ENCODE measurements at regions not wholly inside any gene's neighbourhood (a gene's known extent, or its start where the extent isn't known, plus 50 kb on each side); places are given as distances from the start of the nearest gene placed in this dataset.

DNA sequence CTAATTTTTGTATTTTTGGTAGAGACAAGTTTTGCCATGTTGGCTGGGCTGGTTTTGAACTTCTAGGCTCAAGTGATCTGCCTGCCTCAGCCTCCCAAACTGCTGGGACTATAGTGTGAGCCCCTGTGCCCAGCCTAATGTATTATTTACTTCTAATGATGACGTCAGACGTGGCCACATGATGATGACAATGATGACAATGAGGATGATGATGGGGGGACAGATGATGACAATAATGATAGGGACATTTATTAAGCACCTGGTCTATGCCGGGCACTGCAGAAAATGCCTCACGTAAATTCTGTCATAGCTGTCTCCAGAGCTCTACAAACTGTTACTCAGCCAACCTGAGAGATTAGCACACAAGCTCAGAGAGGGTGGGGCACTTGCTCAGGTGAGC, 169.3 kb downstream of the SHANK2 start:
- Histone ChIP-seq H3K36me3 (ENCODE audit: control insufficient read depth in 2 of 2, extremely low read depth in 1 of 2, insufficient read depth in 2 of 2, low read length in 2 of 2) (no peaks in the 10 kb centered on the region), H4K20me1 (replicated peaks; ENCODE audit: control insufficient read depth, extremely low read depth, insufficient read depth, low read length) (no peaks in the 10 kb centered on the region), H3K27ac (ENCODE audit: insufficient read depth, low read depth, low read length) (no peak overlapping the region), H3K4me1 (ENCODE audit: control insufficient read depth, extremely low read depth, insufficient read depth, low read length) (no peaks in the 10 kb centered on the region), H3K79me2 (ENCODE audit: control insufficient read depth, insufficient read depth, low read length) (no peaks in the 10 kb centered on the region), H3K9ac (replicated peaks; ENCODE audit: extremely low read depth, insufficient read depth, low read length) (no peak overlapping the region), H3K4me2 (ENCODE audit: insufficient read depth, low read length) (no peak overlapping the region), H3K9me1 (replicated peaks; ENCODE audit: control insufficient read depth, extremely low read depth, insufficient read depth, low read length) (no peaks in the 10 kb centered on the region), H3K9me3 (replicated peaks; ENCODE audit: control insufficient read depth, insufficient read depth, low read length) (no peaks in the 10 kb centered on the region), H3K27me3 (ENCODE audit: control insufficient read depth in 2 of 2, insufficient read depth in 2 of 2, low read length in 2 of 2) (no peaks in the 10 kb centered on the region), H2AFZ (ENCODE audit: low read depth, low read length) (no peak overlapping the region), H3K4me3 (replicated peaks in 1 of 3; ENCODE audit: insufficient read depth in 1 of 3, low read depth in 1 of 3, low read length in 3 of 3) (no peak overlapping the region)
- intact Hi-C loops (cut with micrococcal nuclease), result no loop called here
- FAIRE-seq (no peak), DNase-seq (ENCODE audit: low read depth, low spot score) (no peak)
- CTCF ChIA-PET, result no interaction called here
- dilution Hi-C loops (cut with MboI; ENCODE audit: extremely low pct_ligation_motif_present, low sequenced_read_pairs), result no loop called here
- no TSS peak for BruUV-seq (replicated peaks)
- no peak for TF ChIP-seq GATA2 (IDR thresholded peaks at IDR 0.05; ENCODE audit: insufficient read depth, insufficient read length, low read depth, low read length)
- TF ChIP-seq POLR2A (IDR thresholded peaks at IDR 0.05; ENCODE audit: low read depth, low read length), result no peak
- POLR2A ChIA-PET, result no interaction called here

DNA sequence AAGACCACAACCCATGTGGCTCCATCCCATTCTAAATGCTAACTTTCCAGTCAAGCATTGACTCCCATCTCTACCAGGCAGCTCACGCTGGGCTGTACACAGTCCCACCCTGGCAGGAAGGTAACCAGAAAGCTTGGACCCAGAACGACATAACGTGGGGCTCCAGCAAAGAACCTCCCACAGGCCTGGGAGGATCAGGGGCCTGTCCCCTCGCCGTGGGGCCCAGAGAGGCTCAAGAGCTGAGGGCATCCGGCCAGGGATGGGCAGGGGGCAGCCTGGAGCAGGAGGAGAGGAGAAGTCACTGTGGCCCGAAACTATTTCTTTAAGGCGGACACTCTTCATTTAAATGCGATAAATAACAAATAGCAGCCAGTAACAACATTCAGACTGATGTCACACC, 169.9 kb downstream of the SHANK2 start:
- TF ChIP-seq GATA2 (IDR thresholded peaks at IDR 0.05; ENCODE audit: insufficient read depth, insufficient read length, low read depth, low read length) (no peak), EZH2 (IDR thresholded peaks at IDR 0.05; ENCODE audit: borderline replicate concordance, low read depth, low read length, severe bottlenecking) (no peak), MYC (IDR thresholded peaks at IDR 0.05; ENCODE audit: low read depth, low read length) (no peak), FOS (IDR thresholded peaks at IDR 0.05; ENCODE audit: borderline replicate concordance, insufficient read depth, low read length) (no peak), POLR2AphosphoS5 (IDR thresholded peaks at IDR 0.05; ENCODE audit: insufficient read depth, low read depth, low read length) (no peak), JUN (IDR thresholded peaks at IDR 0.05; ENCODE audit: borderline replicate concordance, insufficient read depth, insufficient read length, low read depth) (no peak)
- TF ChIP-seq, protein P1, sequence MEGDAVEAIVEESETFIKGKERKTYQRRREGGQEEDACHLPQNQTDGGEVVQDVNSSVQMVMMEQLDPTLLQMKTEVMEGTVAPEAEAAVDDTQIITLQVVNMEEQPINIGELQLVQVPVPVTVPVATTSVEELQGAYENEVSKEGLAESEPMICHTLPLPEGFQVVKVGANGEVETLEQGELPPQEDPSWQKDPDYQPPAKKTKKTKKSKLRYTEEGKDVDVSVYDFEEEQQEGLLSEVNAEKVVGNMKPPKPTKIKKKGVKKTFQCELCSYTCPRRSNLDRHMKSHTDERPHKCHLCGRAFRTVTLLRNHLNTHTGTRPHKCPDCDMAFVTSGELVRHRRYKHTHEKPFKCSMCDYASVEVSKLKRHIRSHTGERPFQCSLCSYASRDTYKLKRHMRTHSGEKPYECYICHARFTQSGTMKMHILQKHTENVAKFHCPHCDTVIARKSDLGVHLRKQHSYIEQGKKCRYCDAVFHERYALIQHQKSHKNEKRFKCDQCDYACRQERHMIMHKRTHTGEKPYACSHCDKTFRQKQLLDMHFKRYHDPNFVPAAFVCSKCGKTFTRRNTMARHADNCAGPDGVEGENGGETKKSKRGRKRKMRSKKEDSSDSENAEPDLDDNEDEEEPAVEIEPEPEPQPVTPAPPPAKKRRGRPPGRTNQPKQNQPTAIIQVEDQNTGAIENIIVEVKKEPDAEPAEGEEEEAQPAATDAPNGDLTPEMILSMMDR (IDR thresholded peaks at IDR 0.05; ENCODE audit: extremely low read depth in 1 of 2, insufficient read depth in 1 of 2, low read depth in 1 of 2, low read length in 2 of 2), result no peak
- TF ChIP-seq, protein P2, sequence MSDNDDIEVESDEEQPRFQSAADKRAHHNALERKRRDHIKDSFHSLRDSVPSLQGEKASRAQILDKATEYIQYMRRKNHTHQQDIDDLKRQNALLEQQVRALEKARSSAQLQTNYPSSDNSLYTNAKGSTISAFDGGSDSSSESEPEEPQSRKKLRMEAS (IDR thresholded peaks at IDR 0.05; ENCODE audit: insufficient read depth, insufficient read length), result no peak
- dilution Hi-C loops (cut with MboI; ENCODE audit: extremely low pct_ligation_motif_present, low sequenced_read_pairs) (no loop called here), intact Hi-C loops (cut with micrococcal nuclease) (no loop called here)
- DNase-seq (ENCODE audit: low read depth, low spot score), result no peak
- Histone ChIP-seq H3K36me3 (ENCODE audit: control insufficient read depth in 2 of 2, extremely low read depth in 1 of 2, insufficient read depth in 2 of 2, low read length in 2 of 2) (no peaks in the 10 kb centered on the region), H3K27ac (ENCODE audit: insufficient read depth, low read depth, low read length) (no peak overlapping the region), H3K9me3 (replicated peaks; ENCODE audit: control insufficient read depth, insufficient read depth, low read length) (no peaks in the 10 kb centered on the region), H3K79me2 (ENCODE audit: control insufficient read depth, insufficient read depth, low read length) (no peaks in the 10 kb centered on the region), H4K20me1 (replicated peaks; ENCODE audit: control insufficient read depth, extremely low read depth, insufficient read depth, low read length) (no peaks in the 10 kb centered on the region), H3K27me3 (ENCODE audit: control insufficient read depth in 2 of 2, insufficient read depth in 2 of 2, low read length in 2 of 2) (no peaks in the 10 kb centered on the region), H3K4me3 (replicated peaks in 1 of 3; ENCODE audit: insufficient read depth in 1 of 3, low read depth in 1 of 3, low read length in 3 of 3) (no peak overlapping the region), H3K9me1 (replicated peaks; ENCODE audit: control insufficient read depth, extremely low read depth, insufficient read depth, low read length) (no peaks in the 10 kb centered on the region), H3K9ac (replicated peaks; ENCODE audit: extremely low read depth, insufficient read depth, low read length) (no peak overlapping the region), H3K4me1 (ENCODE audit: control insufficient read depth, extremely low read depth, insufficient read depth, low read length) (no peaks in the 10 kb centered on the region), H3K4me2 (ENCODE audit: insufficient read depth, low read length) (no peak overlapping the region), H2AFZ (ENCODE audit: low read depth, low read length) (no peak overlapping the region)
- ChIA-PET CTCF (no interaction called here), POLR2A (no interaction called here)
- BruUV-seq (replicated peaks), result no TSS peak
- no peak for FAIRE-seq

Data from endothelial cell of umbilical vein (primary cell).